BLaER1 (cell line): ENCODE measurements at regions not wholly inside any gene's neighbourhood (a gene's known extent, or its start where the extent isn't known, plus 50 kb on each side); places are given as distances from the start of the nearest gene placed in this dataset.

Experiments
- H3K27ac ChIP-seq: shearing (Covaris generic); formaldehyde crosslinking; 2 replicates; pipeline ENCODE4 v1.8.1; 2022
- H3K27me3 ChIP-seq: shearing (Covaris generic); formaldehyde crosslinking; 2 replicates; pipeline ENCODE4 v1.8.1; 2022
- H3K36me3 ChIP-seq: shearing (Covaris generic); formaldehyde crosslinking; 2 replicates; pipeline ENCODE4 v1.8.1; 2022
- H3K4me1 ChIP-seq: shearing (Covaris generic); formaldehyde crosslinking; 2 replicates; pipeline ENCODE4 v1.8.1; 2022
- H3K4me2 ChIP-seq: shearing (Covaris generic); formaldehyde crosslinking; 2 replicates; pipeline ENCODE4 v1.8.1; 2022
- H3K4me3 ChIP-seq: shearing (Covaris generic); formaldehyde crosslinking; 2 replicates; pipeline ENCODE4 v1.8.1; 2022
- H3K9ac ChIP-seq: shearing (Covaris generic); formaldehyde crosslinking; 2 replicates; pipeline ENCODE4 v1.8.1; 2022
- H3K9me3 ChIP-seq: shearing (Covaris generic); formaldehyde crosslinking; 2 replicates; pipeline ENCODE4 v1.8.1; 2022
- H4K20me1 ChIP-seq: shearing (Covaris generic); formaldehyde crosslinking; 2 replicates; pipeline ENCODE4 v1.8.1; 2022
- Cebpa-rat ChIP-seq: shearing (Covaris generic); IDR thresholded peaks from 2 replicates; pipeline ENCODE4 v1.8.1; 2022

- H3K4me3 ChIP-seq, result no peak overlapping the region
- no peaks in the 10 kb centered on the region for H4K20me1 ChIP-seq
- no peak overlapping the region for H3K4me2 ChIP-seq
- no peak for TF ChIP-seq Cebpa-rat
- no peak overlapping the region for H3K27ac ChIP-seq
- H3K9ac ChIP-seq, result no peak overlapping the region
- H3K9me3 ChIP-seq, result peaks cover 5% of the 10 kb centered on the region; the same call in 1 of the 2 replicates
- H3K27me3 ChIP-seq, result no peaks in the 10 kb centered on the region
- H3K4me1 ChIP-seq, result no peaks in the 10 kb centered on the region
- H3K36me3 ChIP-seq, result no peaks in the 10 kb centered on the region
These were observed 260.6 kb upstream of the LINC00305 start for GRCh38 chr18:64409511-64409910.

- no peaks in the 10 kb centered on the region for H3K36me3 ChIP-seq
- no peaks in the 10 kb centered on the region for H4K20me1 ChIP-seq
- H3K27me3 ChIP-seq, result no peaks in the 10 kb centered on the region
- H3K9ac ChIP-seq, result no peak overlapping the region
- TF ChIP-seq Cebpa-rat, result no peak
- no peak overlapping the region for H3K4me2 ChIP-seq
- no peaks in the 10 kb centered on the region for H3K4me1 ChIP-seq
- H3K4me3 ChIP-seq, result no peak overlapping the region
- no peaks in the 10 kb centered on the region for H3K9me3 ChIP-seq
- no peak overlapping the region for H3K27ac ChIP-seq
These were observed 258.7 kb upstream of the LINC00305 start for GRCh38 chr18:64407606-64408005.

- Histone ChIP-seq H4K20me1 (no peaks in the 10 kb centered on the region), H3K9me3 (no peaks in the 10 kb centered on the region), H3K9ac (no peak overlapping the region), H3K27ac (no peak overlapping the region), H3K4me2 (no peak overlapping the region), H3K27me3 (no peaks in the 10 kb centered on the region), H3K4me3 (no peak overlapping the region), H3K36me3 (no peaks in the 10 kb centered on the region), H3K4me1 (no peaks in the 10 kb centered on the region)
- no peak for TF ChIP-seq Cebpa-rat
These were observed 256.3 kb upstream of the LINC00305 start for GRCh38 chr18:64405161-64405560.

GRCh38 chr18:64403784-64404503 lies 255.1 kb upstream of the LINC00305 start:
- Histone ChIP-seq H3K9ac (no peak overlapping the region), H3K4me1 (no peaks in the 10 kb centered on the region), H3K4me2 (no peak overlapping the region), H3K27me3 (no peaks in the 10 kb centered on the region), H3K27ac (no peak overlapping the region), H4K20me1 (no peaks in the 10 kb centered on the region), H3K36me3 (no peaks in the 10 kb centered on the region), H3K4me3 (no peak overlapping the region), H3K9me3 (no peaks in the 10 kb centered on the region)
- no peak for TF ChIP-seq Cebpa-rat

GRCh38 chr18:64402636-64403035 lies 253.7 kb upstream of the LINC00305 start:
- Histone ChIP-seq H3K4me2 (no peak overlapping the region), H3K9ac (no peak overlapping the region), H3K4me1 (no peaks in the 10 kb centered on the region), H4K20me1 (no peaks in the 10 kb centered on the region), H3K36me3 (no peaks in the 10 kb centered on the region), H3K4me3 (no peak overlapping the region), H3K27me3 (no peaks in the 10 kb centered on the region), H3K9me3 (no peaks in the 10 kb centered on the region), H3K27ac (no peak overlapping the region)
- no peak for TF ChIP-seq Cebpa-rat

GRCh38 chr18:64401268-64402060 lies 252.6 kb upstream of the LINC00305 start:
- no peak overlapping the region for H3K4me3 ChIP-seq
- no peaks in the 10 kb centered on the region for H3K27me3 ChIP-seq
- H3K9ac ChIP-seq, result no peak overlapping the region
- H3K4me1 ChIP-seq, result no peaks in the 10 kb centered on the region
- no peaks in the 10 kb centered on the region for H4K20me1 ChIP-seq
- no peak overlapping the region for H3K27ac ChIP-seq
- H3K4me2 ChIP-seq, result no peak overlapping the region
- no peaks in the 10 kb centered on the region for H3K36me3 ChIP-seq
- no peak for TF ChIP-seq Cebpa-rat
- H3K9me3 ChIP-seq, result no peaks in the 10 kb centered on the region

- Histone ChIP-seq H3K9me3 (no peaks in the 10 kb centered on the region), H3K9ac (no peak overlapping the region), H3K4me1 (no peaks in the 10 kb centered on the region), H3K27me3 (no peaks in the 10 kb centered on the region), H3K4me3 (no peak overlapping the region), H3K27ac (no peak overlapping the region), H3K36me3 (no peaks in the 10 kb centered on the region), H3K4me2 (no peak overlapping the region), H4K20me1 (no peaks in the 10 kb centered on the region)
- TF ChIP-seq Cebpa-rat, result no peak
These were observed 250.7 kb upstream of the LINC00305 start for GRCh38 chr18:64399566-64399965.

GRCh38 chr18:64398320-64398719 lies 249.4 kb upstream of the LINC00305 start:
- no peak for TF ChIP-seq Cebpa-rat
- Histone ChIP-seq H3K4me3 (no peak overlapping the region), H3K9me3 (no peaks in the 10 kb centered on the region), H3K4me1 (no peaks in the 10 kb centered on the region), H3K4me2 (no peak overlapping the region), H3K9ac (no peak overlapping the region), H3K36me3 (no peaks in the 10 kb centered on the region), H3K27ac (no peak overlapping the region), H4K20me1 (no peaks in the 10 kb centered on the region), H3K27me3 (no peaks in the 10 kb centered on the region)

- Histone ChIP-seq H3K27ac (no peak overlapping the region), H3K4me2 (no peak overlapping the region), H3K9ac (no peak overlapping the region), H3K9me3 (no peaks in the 10 kb centered on the region), H3K4me3 (no peak overlapping the region), H3K36me3 (no peaks in the 10 kb centered on the region), H3K4me1 (no peaks in the 10 kb centered on the region), H3K27me3 (no peaks in the 10 kb centered on the region), H4K20me1 (no peaks in the 10 kb centered on the region)
- no peak for TF ChIP-seq Cebpa-rat
These were observed 243.3 kb upstream of the LINC00305 start for GRCh38 chr18:64392202-64392601.

GRCh38 chr18:64384101-64384500 lies 235.2 kb upstream of the LINC00305 start:
- Histone ChIP-seq H4K20me1 (no peaks in the 10 kb centered on the region), H3K4me2 (no peak overlapping the region), H3K9me3 (no peaks in the 10 kb centered on the region), H3K27ac (no peak overlapping the region), H3K36me3 (no peaks in the 10 kb centered on the region), H3K27me3 (no peaks in the 10 kb centered on the region), H3K9ac (no peak overlapping the region), H3K4me3 (no peak overlapping the region), H3K4me1 (no peaks in the 10 kb centered on the region; the same call in 1 of the 2 replicates)
- no peak for TF ChIP-seq Cebpa-rat
